Muscle of leg (tissue), 3 donors: ENCODE measurements at regions not wholly inside any gene's neighbourhood (a gene's known extent, or its start where the extent isn't known, plus 50 kb on each side); places are given as distances from the start of the nearest gene placed in this dataset.

Experiments
- DNase-seq: peaks from one replicate; pipeline ENCODE4 v3.0.0; 2013
- H3K27ac ChIP-seq: one replicate; pipeline ENCODE4 v1.5.1; 2013; ENCODE audit warnings: mild to moderate bottlenecking, low read length, control low read depth
- H3K27me3 ChIP-seq: one replicate; pipeline ENCODE4 v1.6.1; 2013; ENCODE audit warnings: low read length; ENCODE audit not compliant: control insufficient read depth, insufficient read depth
- H3K36me3 ChIP-seq: one replicate; pipeline ENCODE4 v1.6.1; 2013; ENCODE audit warnings: low read length; ENCODE audit not compliant: control insufficient read depth, insufficient read depth
- H3K4me1 ChIP-seq: one replicate; pipeline ENCODE4 v1.6.1; 2013; ENCODE audit warnings: low read length; ENCODE audit not compliant: control insufficient read depth, insufficient read depth
- H3K4me3 ChIP-seq: one replicate; pipeline ENCODE4 v1.5.1; 2013; ENCODE audit warnings: low read length, control low read depth
- H3K9me3 ChIP-seq: replicated peaks from 2 replicates; pipeline ENCODE4 v1.6.1; 2013; ENCODE audit warnings: low read depth, low read length; ENCODE audit not compliant: control insufficient read depth
- WGBS: methylation state at CpG from one replicate; pipeline ENCODE4 v1.1.5; 2013; ENCODE audit warnings: missing lambda C conversion rate; ENCODE audit not compliant: insufficient coverage; 5-methylcytosine and 5-hydroxymethylcytosine counted together

DNA sequence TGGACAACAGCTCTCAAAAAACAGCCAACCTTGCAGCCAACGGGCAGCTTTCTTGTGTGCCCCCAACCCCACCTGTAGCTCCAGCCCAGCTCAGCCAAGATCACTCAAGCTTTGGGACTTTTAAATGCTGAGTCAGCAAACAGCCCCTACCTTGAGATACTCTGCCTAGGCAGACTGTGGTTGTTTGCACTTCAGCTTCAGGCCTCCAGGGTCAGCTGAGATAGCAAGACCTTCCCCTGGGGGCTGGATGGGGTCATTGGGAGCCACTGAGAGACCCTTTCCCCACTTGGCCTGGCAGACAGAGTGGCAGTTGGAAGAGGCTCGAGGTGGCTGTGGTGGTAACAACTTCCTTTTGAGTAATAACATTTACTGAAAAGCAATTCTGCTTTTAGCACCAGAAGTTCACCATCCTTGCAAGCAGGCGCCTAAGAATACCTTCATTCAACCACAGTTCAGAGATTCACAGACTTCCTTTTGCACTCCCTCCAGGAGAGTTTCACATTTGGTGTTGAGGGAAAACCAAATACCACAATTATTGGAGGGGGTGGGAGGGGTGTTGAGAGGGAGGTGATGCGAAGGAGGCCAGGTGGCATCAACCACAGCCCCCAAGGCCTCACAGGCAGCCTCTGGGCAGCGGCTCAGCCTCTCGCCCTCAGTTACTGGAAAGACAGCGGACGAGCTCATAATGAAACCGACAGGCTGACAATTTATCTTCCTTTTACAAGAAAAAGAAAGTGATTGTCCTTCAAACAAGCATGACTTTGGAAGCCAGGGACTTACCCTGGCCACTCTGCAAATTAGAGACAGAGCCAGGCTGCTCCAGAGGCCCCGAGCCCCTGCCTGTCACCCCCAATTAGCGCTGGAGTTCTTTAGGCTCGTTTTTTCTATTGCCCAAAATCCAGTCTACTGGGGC lies 148.1 kb downstream of the CEBPB start:
- Histone ChIP-seq H3K27ac (peak overlapping the region; percentile 38), H3K9me3 (no peaks in the 10 kb centered on the region)

DNA sequence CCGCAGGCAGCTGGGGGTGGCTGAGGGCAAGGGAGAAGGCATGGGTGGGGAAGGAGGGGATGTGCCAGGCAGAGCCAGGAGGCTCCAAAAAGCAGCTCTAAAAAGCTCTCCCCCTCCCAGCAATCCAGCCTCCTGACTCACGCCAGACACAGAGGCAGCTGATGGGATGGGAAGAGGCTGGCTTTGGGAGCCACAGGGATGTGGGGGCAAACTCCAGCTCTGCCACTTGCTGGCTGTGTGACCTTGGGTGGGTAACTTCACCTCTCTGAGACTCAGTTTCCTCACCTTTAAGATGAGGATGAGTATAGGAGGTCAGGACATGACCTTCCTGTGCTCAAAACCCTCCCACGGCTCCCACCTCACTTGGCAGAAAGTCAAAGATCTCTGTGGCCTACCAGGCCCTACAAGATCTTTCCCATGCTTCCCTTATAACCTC lies 148.9 kb downstream of the CEBPB start:
- peak overlapping the region; percentile 38 for H3K27ac ChIP-seq
- H3K4me3 ChIP-seq: no peak overlapping the region
- no peaks in the 10 kb centered on the region for H3K36me3 ChIP-seq
- peaks cover 10% of the 10 kb centered on the region for H3K4me1 ChIP-seq
- H3K27me3 ChIP-seq: no peaks in the 10 kb centered on the region
- no CpG with 5 or more reads among the region's 3 CpGs for WGBS
- no peak for DNase-seq
- H3K9me3 ChIP-seq: no peaks in the 10 kb centered on the region

More for the DNA sequence above, 148.1 kb downstream of the CEBPB start:
- 12% methylated on average over 5 of the region's 12 CpGs for WGBS
- Histone ChIP-seq H3K4me1 (peaks cover 13% of the 10 kb centered on the region), H3K4me3 (no peak overlapping the region), H3K36me3 (no peaks in the 10 kb centered on the region), H3K27me3 (peaks cover under 1% of the 10 kb centered on the region)
- no peak for DNase-seq

DNA sequence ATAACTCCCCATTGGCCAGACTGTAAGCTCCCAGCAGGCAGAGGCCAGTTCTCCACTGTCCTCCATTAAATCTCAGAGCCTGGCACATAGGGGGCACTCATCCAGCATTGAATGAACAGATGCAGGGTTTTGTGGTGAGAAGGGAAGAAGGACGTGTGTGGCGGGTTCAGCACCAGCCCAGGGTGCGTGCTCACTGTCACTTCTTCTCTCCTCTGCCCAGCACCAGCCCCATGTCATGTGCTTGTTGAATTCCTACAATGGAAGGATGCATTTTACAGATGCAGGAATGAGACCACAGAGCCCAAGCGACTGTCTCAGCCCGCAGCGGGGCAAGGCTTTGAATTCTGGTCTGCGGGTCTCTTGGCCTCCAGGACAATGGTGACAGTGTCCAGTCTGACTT lies 149.9 kb downstream of the CEBPB start:
- Histone ChIP-seq H3K9me3 (no peaks in the 10 kb centered on the region), H3K4me1 (peaks cover 10% of the 10 kb centered on the region), H3K27me3 (no peaks in the 10 kb centered on the region), H3K27ac (no peak overlapping the region), H3K4me3 (no peak overlapping the region), H3K36me3 (no peaks in the 10 kb centered on the region)
- DNase-seq: no peak
- WGBS: 83% methylated on average over 1 of the region's 7 CpGs

DNA sequence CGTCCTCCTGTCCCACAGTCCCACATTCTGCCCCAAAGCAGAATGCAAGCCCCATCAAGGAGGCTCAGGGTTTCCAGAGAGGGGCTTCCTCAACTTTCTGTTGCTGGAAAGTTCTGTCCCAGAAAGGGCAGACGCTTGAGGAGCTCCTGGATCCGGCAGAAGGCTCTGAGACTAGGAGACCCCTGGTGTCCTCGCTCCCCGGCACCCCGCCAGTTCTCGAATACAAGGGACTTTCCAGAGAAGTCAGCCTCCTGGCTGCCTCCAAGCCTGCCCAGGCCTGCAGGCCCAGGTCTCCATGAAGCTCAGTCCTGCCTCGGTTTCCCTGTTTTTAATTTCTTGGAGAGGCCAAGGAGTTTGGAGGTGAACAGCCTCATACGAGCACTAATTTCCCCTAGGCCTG lies 150.4 kb downstream of the CEBPB start:
- peaks cover 14% of the 10 kb centered on the region for H3K4me1 ChIP-seq
- H3K4me3 ChIP-seq: no peak overlapping the region
- H3K27ac ChIP-seq: no peak overlapping the region
- WGBS: 98% methylated on average over 7 of the region's 9 CpGs
- no peaks in the 10 kb centered on the region for H3K27me3 ChIP-seq
- H3K36me3 ChIP-seq: no peaks in the 10 kb centered on the region
- DNase-seq: no peak
- H3K9me3 ChIP-seq: no peaks in the 10 kb centered on the region

DNA sequence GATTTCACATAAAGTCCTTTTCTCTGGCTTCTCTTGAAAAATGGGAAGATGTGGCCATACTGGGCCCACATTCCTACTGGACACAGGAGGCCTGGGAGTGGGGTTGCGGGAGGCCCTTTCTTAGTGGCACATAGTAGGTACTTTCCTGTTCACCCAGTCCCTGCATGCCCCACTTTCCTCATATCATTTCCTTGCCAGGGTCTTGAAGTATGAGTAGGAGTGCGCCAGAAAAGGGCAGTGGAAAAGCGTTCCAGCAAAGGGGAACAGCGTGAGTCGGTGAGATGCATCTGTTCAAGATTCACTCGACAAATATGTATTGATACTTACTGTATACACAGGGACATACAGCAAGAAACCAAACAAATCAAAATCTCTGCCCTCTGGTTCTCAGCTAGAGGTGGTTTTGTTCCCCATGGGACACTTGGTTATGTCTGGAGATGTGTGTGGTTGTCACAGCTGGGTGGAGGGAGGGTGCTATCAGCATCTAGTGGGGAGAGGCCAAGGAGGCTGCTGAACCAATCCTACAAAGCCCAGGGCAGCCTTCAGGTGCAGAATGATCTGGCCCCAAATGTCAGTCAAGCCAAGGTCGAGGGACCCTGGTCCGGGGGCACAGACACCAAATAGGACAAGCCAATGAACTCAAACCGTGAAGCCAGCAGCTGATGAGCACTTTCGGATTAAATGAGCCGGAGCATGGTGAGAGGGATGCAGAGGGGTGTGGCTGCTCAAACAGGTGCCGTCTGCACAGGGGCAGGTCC lies 151.4 kb downstream of the CEBPB start:
- Histone ChIP-seq H3K27me3 (no peaks in the 10 kb centered on the region), H3K4me3 (no peak overlapping the region), H3K9me3 (no peaks in the 10 kb centered on the region), H3K4me1 (peaks cover 21% of the 10 kb centered on the region), H3K36me3 (no peaks in the 10 kb centered on the region), H3K27ac (no peak overlapping the region)
- 88% methylated on average over 5 of the region's 12 CpGs for WGBS
- no peak for DNase-seq

DNA sequence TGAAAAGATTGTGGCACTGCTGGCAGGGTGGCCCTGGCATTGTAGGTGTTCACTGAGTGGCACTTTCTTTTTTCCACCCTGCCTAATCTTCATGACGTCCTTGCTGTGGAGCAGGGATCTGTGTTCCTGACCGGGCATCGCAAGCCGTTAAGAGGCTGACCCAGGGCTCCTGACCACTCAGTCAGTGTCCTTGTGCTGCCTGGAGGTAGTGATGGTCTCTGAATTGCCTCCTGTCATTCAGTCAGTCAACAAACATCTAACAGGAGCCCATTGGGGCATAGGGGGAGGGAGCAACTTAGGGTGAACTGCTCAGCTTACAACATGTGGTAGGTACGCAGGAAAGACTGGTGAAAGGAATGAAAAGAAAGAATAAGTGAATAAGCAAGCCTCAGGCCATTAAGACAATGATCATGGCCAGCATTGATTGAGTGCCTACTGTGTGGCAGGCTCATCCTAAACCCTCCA lies 152.0 kb downstream of the CEBPB start:
- H3K9me3 ChIP-seq: no peaks in the 10 kb centered on the region
- H3K36me3 ChIP-seq: no peaks in the 10 kb centered on the region
- peaks cover 26% of the 10 kb centered on the region for H3K4me1 ChIP-seq
- 80% methylated on average over 1 of the region's 5 CpGs for WGBS
- H3K4me3 ChIP-seq: no peak overlapping the region
- DNase-seq: no peak
- H3K27me3 ChIP-seq: no peaks in the 10 kb centered on the region
- no peak overlapping the region for H3K27ac ChIP-seq

DNA sequence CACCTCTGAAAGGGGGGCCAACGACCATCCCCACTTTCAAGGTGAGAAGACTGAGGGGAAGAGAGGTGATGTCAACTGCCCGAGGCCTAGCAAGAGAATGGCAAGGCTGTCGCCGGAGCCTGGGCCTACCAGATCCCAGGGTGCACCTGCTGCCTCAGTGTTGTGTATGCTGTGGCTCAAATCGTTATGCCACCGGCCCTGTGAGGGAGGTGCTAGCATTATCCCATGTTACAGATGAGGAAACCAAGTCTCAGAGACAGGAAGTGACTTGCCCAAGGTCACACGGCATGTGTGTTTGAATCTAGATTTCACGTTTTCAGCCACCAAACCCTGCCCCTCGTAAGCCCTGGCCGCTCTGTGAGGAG lies 152.5 kb downstream of the CEBPB start:
- 91% methylated on average over 9 of the region's 10 CpGs for WGBS
- no peak for DNase-seq
- no peak overlapping the region for H3K27ac ChIP-seq
- H3K4me1 ChIP-seq: peaks cover 27% of the 10 kb centered on the region
- no peaks in the 10 kb centered on the region for H3K36me3 ChIP-seq
- H3K4me3 ChIP-seq: no peak overlapping the region
- H3K9me3 ChIP-seq: no peaks in the 10 kb centered on the region
- no peaks in the 10 kb centered on the region for H3K27me3 ChIP-seq

DNA sequence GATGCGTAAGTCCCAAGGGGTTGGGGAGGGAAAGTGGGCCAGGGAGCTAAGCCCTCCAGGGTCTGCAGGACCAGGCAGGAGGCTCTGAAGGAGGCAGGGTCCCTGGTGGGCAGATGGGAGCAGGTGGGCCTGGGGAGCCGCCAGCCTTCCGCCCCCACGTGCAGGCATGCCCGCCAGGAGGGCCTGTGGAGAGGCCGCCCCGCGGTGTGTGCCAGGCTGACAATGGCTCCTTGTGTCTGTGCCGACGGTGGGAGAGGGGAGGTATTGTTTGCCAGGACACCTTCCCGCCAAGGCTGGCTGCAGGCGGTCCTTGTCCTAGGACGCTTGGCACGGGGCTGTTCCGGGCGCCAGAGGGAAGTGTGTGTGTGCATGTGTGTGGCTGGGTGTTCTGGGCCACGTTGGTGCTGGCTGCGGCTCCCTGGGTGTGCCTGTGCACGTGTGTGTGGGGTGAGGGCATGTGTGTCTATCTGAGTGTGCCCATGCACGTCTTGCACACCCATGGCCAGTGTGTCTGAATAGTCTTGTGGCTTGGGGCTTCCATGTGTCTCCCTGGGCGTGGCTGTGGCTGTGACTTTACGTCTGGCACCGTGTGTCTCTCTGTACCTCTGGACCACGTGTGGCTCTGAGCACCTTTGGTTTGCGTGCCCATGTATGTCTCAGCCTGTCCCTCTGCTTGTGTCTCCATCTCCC lies 153.0 kb downstream of the CEBPB start:
- Histone ChIP-seq H3K9me3 (no peaks in the 10 kb centered on the region), H3K4me3 (no peak overlapping the region), H3K36me3 (no peaks in the 10 kb centered on the region), H3K4me1 (peaks cover 29% of the 10 kb centered on the region), H3K27me3 (no peaks in the 10 kb centered on the region), H3K27ac (no peak overlapping the region)
- WGBS: 81% methylated on average over 21 of the region's 25 CpGs
- no peak for DNase-seq

DNA sequence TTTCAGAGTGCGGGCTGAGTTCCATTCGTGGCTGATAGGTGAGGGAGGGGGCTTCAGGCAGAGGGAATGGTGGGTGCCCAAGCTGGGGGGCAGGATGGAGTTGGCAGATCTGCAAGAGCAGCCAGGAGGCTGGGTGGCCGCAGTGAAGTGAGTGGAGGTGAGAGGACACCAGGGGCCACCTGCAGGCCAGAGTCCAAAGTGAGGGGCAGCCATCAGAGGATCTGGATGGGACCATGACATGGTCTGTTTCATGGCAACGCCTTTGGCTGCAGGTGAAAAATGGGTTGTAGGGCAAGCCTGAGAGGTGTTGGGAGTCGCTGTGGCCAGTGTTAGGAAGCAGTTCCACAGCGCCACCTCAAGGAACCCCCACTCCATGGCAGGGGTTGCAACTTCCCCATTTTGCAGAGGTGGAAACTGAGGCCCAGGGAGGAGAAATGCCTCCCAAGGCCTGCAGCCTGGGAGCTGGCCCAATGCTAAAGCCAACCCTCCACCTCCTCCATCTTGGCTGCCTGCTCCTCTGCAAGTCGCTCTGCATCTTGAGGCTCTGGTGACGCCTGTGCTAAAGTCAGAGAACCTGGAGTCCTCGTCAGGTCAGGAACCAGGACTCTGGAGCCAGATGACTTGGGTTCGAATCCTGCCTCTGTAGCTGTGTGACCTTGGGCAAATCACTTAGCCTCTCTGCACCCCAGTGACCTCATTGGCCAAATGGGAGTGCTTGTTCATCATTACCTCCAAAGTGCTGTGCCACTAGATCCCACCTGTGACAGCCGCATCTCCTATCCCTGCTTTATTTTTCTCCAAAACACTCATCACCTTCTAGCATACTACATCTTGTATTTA lies 153.8 kb downstream of the CEBPB start:
- no peak for DNase-seq
- Histone ChIP-seq H3K36me3 (no peaks in the 10 kb centered on the region), H3K27me3 (no peaks in the 10 kb centered on the region), H3K4me1 (peaks cover 22% of the 10 kb centered on the region), H3K9me3 (no peaks in the 10 kb centered on the region), H3K4me3 (no peak overlapping the region), H3K27ac (no peak overlapping the region)
- WGBS: 85% methylated on average over 8 of the region's 11 CpGs
